Activated CD8-positive, alpha-beta memory T cell treated with anti-CD3 and anti-CD28 coated beads, Interleukin-2, amount 50 U/mL, for 24 hours (primary cell): ENCODE measurements at regions not wholly inside any gene's neighbourhood (a gene's known extent, or its start where the extent isn't known, plus 50 kb on each side); places are given as distances from the start of the nearest gene placed in this dataset.

Experiments used
- DNase-seq: peaks from one replicate; pipeline ENCODE4 v3.0.0-alpha.2; 2020; ENCODE audit errors: extremely low read depth

- DNase-seq: no peak
Measured at GRCh38 chr3:68467465-68467864, 464.9 kb downstream of the TAFA4 start.

- DNase-seq: no peak
Measured at GRCh38 chr3:68458581-68458980, 473.8 kb downstream of the TAFA4 start.

- no peak for DNase-seq
Measured at GRCh38 chr3:68448510-68449383, 483.6 kb downstream of the TAFA4 start.

- DNase-seq: no peak
Measured at GRCh38 chr3:68447885-68448284, 484.5 kb downstream of the TAFA4 start.

- DNase-seq: no peak
Measured at GRCh38 chr3:68441054-68441453, 491.3 kb downstream of the TAFA4 start.

GRCh38 chr3:68436619-68437401, 495.5 kb downstream of the TAFA4 start:
- no peak for DNase-seq

- no peak for DNase-seq
Measured at GRCh38 chr3:68428495-68428894, 503.9 kb downstream of the TAFA4 start.

- DNase-seq: no peak
Measured at GRCh38 chr3:68424796-68425460, 507.4 kb downstream of the TAFA4 start.

- no peak for DNase-seq
Measured at GRCh38 chr3:68408626-68409025, 523.7 kb downstream of the TAFA4 start.

- DNase-seq: no peak
Measured at GRCh38 chr3:68403741-68404140, 528.6 kb downstream of the TAFA4 start.

GRCh38 chr3:68402235-68402918, 530.0 kb downstream of the TAFA4 start:
- DNase-seq: no peak

- no peak for DNase-seq
Measured at GRCh38 chr3:68378631-68379030, 553.7 kb downstream of the TAFA4 start.

GRCh38 chr3:68373727-68374126, 558.6 kb downstream of the TAFA4 start:
- DNase-seq: no peak

GRCh38 chr3:68363796-68364195, 568.6 kb downstream of the TAFA4 start:
- DNase-seq: no peak

- DNase-seq: no peak
Measured at GRCh38 chr3:68360492-68360891, 571.9 kb downstream of the TAFA4 start.

- DNase-seq: no peak
Measured at GRCh38 chr3:68345781-68346180, 586.6 kb downstream of the TAFA4 start.

GRCh38 chr3:68342426-68342825, 589.9 kb downstream of the TAFA4 start:
- no peak for DNase-seq

- no peak for DNase-seq
Measured at GRCh38 chr3:68336042-68336441, 596.3 kb downstream of the TAFA4 start.

- no peak for DNase-seq
Measured at GRCh38 chr3:68334367-68334986, 597.9 kb downstream of the TAFA4 start.

- no peak for DNase-seq
Measured at GRCh38 chr3:68328049-68328448, 604.3 kb downstream of the TAFA4 start.

- DNase-seq: no peak
Measured at GRCh38 chr3:68315964-68316363, 616.4 kb downstream of the TAFA4 start.
